ENCODE measurements at regions not wholly inside any gene's neighbourhood (a gene's known extent, or its start where the extent isn't known, plus 50 kb on each side); places are given as distances from the start of the nearest gene placed in this dataset.
"Not testable (repeated sequence)": the region's sequence is repeated elsewhere in the genome, so short reads cannot be mapped to it uniquely, and the experiment has no call there.

DNA sequence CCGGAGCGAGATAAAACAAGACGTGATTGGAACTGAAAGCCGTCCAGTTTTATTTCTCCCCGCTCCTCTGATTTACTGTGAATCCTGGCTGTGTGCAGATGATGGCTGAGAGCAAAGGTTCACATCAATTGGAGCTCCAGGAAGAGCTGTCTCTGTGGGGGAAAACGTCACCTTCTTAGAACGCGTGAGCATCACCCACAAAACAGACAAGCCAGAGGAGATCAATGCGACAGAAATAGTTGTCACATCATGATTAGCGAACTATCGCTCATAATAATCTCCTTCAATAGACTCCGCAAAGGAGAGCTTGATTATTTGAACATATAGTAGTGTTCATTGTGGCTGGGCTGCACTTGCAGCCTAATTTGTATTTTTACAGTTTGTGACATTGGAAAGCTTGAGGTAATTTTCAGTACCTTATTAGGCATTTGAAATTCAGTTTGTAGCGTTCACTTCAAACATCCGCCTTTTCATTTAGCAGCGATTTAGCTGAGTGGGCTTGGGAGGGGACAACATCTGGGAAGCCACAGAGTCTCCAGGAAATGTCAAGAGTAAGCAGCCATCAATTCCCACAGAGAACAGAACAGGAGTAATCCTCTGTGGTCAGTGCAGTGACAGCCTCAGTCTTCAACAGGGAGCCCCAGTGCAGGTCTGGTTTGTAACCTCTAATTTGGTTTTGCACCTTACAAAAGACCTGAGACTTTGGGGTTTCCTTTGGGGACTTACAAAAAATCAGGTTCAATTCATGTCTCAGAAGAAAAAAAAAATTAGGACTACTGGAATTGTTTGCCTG lies 276.8 kb upstream of the PFKP start:
- DNase-seq (ENCODE audit: low spot score) = no peak

DNA sequence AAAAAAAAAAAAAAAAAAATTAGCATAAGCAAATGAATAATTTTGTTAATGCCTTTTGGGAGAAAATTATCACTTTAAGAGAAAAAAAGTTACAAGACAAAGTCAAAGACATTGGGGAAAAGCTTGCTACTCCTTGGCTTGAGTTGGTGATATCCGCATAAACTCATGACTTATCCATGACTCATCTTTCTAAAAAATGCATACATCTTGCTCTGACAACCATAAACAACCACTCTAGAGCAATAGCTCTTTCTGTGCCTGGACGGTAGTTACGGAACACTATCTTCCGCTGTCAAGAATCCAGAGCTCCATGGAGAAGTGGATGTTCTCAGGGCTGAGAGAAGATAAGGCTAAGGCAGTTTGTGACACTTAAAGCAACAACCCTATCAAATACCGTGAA lies 281.1 kb upstream of the PFKP start:
- DNase-seq (ENCODE audit: low spot score) = no peak

DNA sequence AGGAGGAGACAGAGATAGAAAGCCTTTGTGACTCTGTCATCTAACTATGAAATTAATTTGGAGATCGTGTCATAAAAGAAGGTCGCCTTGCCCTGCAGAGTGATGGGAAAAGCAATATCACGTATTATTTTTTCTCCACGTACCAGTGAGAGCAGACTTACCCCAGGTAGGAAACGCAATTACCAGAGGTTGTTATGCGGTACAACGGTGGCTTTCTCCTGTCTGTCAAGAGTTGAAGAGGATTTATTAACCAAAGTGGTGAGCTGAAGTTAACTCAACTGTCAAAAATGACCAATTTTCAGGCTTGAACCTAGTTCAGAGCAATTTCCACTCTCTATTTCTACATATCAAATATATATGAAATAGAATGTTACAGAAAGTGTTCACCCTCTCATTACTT lies 282.6 kb upstream of the PFKP start:
- no peak for DNase-seq (ENCODE audit: low spot score)

DNA sequence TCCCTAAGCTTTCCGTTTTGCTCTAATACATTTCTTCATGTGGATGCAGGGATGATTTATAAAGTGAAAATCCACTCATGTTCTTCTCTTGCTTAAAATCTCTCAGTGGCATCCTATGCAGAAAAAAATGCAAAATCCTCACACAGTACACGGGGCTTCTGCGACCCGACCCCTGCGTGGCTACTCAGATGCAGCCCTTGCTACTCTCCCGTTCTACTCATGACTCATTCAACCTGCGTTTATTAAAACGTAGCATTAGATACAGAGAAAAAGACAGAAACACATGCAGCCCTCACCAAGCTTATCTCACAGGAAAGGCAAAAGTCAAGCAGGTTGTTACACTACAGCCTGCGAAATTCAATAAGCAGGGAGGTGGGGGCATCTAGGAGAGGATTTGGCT lies 284.4 kb upstream of the PFKP start:
- no peak for DNase-seq (ENCODE audit: low spot score)

DNA sequence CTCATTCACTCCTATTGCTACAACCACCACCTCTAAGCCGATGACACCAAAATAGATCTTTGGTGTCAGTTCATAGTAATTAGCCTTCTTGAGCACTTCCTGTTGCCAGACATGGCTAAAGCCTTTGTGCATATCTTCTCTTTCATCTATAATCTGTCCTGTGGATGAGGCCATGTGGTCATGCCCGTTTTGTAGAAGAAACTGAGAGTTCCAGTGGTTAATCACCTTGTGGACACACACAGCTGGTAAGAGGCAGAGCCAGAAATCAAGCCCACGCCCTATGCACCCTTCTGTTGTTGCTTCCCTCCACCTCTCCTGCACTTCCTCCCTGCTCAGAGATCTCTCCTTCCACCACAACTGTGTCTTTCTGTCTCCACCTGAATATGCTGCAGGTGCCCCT lies 285.1 kb upstream of the PFKP start:
- DNase-seq (ENCODE audit: low spot score) = no peak

DNA sequence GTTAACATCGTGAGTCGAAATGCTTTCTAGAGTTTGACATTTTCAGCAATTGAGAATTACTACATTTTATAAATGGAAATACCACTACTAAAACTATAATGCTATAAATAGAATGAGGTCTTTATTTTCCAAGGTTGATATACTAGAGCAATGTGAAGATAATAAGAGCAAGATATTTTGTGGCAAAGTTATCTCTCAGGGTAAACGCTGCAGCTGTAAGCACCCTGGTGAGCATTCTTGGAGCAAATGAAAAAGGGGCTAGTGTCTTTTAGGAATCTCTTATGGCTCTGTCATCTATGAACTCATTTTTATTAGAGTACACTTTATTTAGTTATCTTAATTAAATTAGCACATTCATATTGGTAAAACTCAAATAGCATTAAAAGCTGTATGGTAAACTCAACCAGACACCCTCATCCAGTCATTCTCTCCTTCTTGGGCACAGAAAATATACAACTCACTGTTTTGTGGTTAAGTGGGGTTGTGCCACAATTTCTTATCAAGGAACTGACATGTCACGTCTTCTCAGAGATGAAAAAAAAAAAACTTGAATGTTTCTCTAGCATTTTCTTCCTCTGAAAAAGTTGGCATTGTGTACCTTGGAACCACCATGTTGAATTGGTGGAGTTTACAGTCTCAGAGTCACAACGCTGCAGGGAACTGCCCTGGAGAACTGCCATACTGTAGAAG lies 289.5 kb upstream of the PFKP start:
- no peak for DNase-seq (ENCODE audit: low spot score)

DNA sequence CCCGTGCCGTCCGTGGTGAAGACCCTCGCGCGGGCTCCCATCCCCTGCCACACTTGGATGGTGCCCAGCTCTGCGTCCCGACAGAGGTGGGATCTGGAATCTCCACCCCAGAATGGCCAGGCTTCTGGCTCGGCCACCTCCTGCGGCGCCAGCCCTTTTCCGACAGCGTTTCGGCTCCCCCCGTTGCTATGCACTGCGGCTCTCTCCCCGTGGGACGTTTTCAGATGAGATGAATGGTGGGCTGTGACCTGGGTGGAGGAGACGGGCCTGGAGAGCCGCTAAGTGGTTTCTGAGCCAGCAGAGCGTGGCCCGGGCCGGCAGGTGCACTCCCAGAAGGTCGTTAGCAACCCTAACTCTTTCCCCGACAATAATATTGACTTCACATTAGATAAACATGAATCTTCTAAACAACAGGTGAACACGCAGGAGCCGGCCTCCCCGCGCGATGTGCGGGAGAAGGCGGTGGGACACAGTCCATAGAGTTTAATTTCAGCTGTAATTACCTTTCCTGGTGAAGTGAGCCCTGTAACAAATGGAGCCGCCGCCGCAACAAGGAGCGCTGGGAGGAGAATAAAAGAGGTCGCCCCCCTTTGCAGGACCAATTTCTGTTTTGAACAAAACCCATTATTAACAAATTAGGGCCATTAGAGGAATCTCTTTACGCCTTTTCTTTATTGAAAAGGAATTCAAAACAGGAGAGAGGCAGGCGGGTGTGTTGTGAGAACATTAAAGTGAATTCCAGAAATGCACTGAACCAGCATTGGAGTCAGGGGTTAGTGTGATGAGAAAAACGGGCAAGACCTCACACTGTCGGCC lies 294.3 kb upstream of the PFKP start:
- DNase-seq (ENCODE audit: low spot score) = no peak

DNA sequence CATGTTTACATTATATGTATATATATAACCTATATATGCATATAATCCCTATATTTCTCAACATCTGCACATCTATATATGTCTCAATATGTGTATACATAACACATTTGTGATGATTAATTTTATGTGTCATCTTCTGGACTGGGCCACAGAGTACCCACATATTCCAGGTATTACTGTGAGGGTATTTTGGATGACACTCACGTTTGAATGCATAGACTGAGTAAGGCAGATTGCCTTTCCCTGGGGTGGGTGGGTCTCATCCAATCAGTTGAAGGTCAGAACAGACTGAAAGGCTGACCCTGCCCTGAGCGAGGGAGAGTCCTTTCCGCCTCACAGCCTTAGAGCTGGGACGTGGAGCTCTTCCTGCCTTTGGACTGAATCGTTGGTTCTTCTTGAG lies 295.2 kb upstream of the PFKP start:
- DNase-seq (ENCODE audit: low spot score) = no peak

DNA sequence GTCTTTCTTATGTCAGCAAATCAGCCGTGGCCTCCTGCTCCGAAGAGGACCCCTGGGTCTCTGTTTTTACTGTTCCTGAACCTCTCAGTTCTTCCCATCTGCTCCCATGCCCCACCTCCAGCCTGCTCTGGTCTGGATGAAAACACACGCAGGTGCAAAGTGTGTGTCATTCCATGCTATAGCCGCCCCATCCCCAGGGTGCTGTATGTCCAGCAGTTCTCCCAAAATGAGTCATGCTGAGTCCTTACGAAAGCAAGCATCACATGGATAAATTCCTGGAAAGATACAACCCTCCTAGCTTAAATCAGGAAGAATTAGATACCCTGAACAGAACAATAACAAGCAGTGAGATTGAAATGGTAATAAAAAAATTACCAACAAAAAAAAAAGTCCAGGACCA lies 300.1 kb upstream of the PFKP start:
- not testable (repeated sequence) for DNase-seq (ENCODE audit: low spot score)

DNA sequence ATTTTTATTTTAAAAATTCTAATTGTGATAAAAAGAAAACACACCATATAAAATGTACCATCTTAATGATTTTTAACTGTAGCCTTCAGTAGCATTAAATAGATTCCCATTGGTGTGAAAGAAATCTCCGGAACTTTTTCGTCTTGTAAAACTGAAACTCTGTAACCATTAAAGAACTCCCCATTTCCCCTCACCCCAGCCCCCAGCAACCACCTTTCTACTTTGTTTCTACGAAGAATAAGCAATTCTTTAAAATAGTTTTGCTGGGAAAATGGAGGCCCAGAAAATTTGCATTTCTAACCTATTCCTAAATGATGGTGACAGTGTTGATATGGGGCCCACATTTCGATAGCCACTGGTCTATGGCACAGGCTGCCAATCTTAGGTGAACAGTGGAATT lies 305.4 kb upstream of the PFKP start:
- no peak for DNase-seq (ENCODE audit: low spot score)

DNA sequence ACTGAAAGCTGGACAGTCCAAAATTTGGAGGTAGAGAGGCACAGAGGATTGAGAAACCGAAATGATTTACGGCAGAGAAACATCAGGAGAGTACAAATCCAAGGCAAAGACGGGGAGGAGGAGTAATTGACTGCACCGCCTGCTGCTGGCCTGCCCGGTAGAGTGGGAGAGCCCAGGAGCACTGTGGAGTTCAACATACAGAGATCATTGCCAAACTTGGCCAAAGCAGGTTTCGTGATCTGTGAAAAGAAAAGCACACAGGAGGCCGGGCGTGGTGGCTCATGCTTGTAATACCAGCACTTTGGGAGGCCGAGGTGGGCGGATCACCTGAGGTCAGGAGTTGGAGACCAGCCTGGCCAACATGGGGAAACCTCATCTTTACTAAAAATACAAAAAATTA lies 306.0 kb upstream of the PFKP start:
- DNase-seq (ENCODE audit: low spot score) = no peak

DNA sequence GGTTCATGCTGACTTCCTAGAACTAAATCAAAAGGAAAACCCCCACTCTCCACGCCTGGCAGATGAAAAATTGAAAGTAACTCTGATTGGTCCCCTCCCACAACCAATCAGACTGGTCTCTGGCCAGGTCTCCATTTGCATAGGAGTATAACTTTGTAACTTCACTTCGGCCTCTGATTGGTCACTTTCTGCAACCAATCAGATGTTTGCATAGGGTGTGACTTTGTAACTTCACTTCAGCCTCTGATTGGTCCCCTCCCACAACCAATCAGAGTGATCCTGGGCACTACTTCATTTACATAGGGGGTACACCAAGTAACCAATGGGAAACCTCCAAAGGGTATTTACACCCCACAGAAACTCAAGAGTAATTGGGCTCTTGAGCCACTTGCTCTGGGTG lies 306.6 kb upstream of the PFKP start:
- DNase-seq (ENCODE audit: low spot score) = no peak

DNA sequence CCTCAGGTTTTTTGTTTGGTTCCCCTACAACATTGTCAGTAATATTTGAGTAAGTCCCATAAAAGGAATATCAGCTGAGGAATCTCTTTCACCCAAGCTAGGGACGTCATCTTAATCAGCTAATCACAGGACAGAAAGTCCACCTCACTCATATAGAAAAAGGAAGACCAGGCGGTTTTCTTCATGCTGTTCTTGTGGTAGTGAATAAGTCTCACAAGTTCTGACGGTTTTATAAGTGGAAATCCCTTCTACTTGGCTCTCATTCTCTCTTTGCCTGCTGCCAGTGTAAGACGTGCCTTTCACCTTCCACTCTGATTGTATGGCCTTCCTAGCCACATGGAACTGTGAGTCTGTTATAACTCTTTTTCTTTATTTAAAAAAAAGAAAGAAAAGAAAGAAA lies 308.1 kb upstream of the PFKP start:
- DNase-seq (ENCODE audit: low spot score) = no peak

DNA sequence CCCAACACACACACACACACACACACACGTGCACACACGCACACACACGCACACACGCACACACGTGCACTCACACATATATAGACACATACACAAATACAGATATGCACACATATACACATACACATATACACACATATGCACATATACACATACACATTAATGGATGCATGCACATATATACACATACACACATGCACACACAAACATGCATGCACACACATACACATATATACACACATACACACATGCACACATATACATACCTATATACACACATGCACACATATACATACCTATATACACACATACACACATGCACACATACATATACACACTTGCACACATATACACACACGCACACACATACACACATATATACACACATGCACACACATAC lies 312.4 kb upstream of the PFKP start:
- no peak for DNase-seq (ENCODE audit: low spot score)

DNA sequence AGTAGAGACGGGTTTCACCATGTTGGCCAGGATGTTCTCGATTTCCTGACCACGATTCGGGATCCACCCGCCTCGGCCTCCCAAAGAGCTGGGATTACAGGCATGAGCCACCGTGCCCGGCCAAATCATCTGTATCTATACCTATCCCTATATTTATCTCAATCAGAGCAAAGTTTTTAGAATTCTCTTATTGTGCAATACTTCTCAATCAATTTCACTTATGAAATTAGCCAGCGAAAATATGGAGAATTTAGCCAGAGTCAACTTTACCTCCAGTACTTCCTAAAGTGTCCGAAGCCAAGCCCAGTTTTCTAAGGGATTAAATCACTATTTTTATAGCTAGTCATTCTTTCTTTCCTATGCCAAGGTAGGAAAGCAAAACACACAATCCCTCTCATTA lies 319.1 kb upstream of the PFKP start:
- no peak for DNase-seq (ENCODE audit: low spot score)

DNA sequence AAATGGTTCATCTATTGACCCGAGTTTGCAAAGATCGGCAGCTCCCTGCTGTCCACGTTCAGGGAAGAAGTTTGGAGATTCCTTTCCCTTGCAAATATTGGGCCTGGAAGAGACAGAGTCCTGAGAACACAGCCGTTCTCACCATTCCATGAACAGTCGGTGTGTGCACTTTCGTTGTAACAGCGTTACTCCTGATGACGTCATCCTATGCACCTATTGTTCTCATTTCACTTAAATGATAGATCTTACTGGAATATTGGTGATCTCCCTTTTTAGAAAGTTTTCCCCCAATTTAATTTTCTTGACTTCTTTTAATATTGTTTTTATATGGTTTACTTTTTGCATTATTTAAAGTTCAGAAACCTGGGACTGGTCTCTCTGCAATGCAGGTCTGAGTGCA lies 320.7 kb upstream of the PFKP start:
- no peak for DNase-seq (ENCODE audit: low spot score)

DNA sequence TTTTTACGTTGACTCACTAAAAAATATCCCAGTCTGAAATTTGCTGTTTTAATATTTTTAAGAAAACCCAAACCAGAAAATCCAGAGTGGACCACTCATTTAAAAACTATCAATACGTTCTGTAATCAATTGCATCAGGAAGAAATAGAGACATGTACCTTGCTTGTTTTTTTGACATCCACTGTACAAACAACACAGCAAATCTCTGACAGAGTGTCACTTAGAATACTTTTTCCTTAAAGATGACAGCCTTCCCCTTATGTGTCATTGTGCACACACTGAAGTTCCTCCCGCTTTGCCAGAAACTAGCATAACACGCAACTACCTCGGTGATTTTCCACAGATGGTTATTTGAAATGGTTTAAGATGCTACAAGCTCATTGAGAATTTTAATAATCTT lies 321.7 kb upstream of the PFKP start:
- DNase-seq (ENCODE audit: low spot score) = no peak

DNA sequence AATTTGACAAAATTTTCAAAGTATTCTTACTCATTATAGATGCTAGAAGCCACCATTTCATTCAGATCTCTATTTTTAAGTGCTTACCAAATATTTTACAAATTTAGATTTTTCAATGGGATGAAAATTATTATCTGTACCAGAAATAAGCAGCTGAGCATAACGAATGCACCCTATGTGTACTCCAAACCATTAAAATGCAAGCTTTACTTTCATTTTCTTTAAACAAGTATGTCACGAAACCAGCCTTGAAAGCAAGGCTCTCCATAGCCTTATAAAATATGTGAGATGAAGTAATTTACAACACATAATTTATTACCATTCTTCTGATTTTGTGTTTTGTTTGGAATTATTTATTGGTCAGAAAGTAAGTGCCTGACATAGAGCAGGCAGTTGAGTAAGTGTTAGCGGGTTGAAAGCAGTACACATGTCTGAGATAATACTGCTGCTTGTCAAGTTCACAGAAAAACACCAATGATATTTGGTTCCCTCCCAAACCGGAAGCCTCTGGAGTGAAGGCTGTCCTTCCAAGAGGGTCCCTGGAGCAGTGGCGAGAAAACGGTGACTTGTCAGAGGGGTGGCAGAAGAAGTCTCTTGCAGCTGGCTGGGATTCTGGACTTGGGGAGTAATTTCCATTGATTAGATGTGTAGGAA lies 322.7 kb upstream of the PFKP start:
- DNase-seq (ENCODE audit: low spot score) = no peak

DNA sequence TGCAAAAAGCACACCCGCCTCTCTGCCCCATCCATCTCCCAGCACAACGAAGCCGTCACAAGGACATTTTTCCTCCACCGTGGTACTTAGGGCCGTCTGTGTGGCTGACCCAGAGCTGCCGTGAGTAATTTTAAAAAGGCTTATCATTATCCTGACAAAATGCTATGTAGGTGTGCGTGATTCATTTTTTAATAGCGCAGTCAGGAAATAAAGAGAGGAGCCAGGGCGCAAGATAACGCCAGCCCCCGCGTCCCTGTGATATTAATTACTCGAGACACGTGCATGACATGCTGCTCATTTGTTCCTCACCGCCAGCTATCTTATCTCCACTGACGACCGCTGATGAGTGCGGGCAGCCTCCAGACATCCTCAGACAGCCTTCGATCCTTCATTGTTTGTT lies 332.7 kb upstream of the PFKP start:
- no peak for DNase-seq (ENCODE audit: low spot score)

DNA sequence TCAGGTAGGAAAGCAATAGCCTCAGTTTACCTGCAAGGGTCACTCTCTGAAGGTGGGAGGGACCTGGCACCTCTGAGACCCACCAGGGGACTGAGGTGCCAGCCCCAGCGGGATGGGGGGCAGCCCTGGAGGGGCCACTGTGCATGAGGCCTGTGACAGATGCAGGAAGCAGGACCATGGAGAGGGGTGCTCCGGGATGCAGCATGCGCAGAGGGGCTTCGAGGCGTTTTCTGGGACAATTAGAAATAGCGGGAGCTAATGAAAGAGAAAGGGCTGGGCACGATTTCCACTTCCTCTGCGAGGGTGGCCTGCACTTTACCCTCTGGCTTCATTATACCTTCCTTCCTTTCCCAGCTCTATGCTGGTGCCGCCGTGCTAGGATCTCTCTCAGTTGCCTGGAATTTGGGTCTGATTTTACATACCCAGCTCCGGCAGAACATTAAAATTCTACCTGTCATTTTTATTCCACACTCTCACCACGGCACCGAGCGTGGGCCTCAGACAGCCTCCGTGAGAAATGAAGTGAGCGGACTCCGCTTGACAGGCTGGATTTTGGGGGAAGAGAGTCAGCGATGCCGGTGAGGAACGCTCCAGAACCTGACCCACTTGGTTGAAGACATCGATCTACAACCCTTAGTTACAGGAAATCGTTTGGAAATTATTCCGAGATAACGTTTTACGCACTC lies 333.9 kb upstream of the PFKP start:
- no peak for DNase-seq (ENCODE audit: low spot score)

DNA sequence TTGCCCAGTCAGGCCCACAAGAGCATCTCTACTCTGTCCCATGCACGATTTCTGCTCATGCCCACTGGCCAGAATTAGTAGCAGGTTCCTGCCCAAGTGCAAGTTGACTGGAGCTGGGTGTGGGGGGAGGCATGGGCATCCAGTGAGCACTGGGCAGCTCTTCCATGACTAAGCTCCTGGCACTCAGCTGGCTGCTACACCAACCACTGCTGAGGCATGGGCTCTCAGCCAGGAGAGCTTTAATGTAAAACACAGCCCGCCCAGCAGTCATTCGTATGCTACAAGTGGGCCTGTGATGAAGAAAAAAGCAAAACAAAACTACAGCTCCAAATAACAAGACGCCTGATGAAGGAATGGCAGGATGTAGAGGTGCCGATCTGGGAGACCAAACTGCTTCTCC lies 335.4 kb upstream of the PFKP start:
- DNase-seq (ENCODE audit: low spot score) = no peak

DNA sequence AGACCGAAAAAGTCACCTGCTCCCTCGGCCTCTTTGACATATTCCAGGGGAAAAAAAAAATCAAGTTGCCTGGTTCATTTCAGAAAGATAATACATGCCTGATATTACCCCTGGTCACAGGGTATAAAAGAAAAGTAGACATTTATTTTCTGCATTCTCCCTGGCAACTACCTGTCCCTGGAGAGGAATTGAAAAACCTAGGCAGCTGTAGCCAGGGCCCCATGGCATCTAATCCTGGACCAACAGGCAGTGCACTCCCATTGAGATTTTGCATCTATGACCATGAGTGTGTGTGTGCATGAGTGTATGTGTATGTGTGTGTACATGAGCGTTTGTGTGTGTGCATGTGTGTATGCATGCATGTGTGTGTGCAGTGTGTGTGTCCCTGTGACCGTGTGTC lies 338.2 kb upstream of the PFKP start:
- DNase-seq (ENCODE audit: low spot score) = no peak

Measured in CD4-positive, alpha-beta T cell treated with Interleukin-2 at 100 ng/mL for 4 hours (primary cell).